ENCODE measurements at regions not wholly inside any gene's neighbourhood (a gene's known extent, or its start where the extent isn't known, plus 50 kb on each side); places are given as distances from the start of the nearest gene placed in this dataset.
"Not testable (repeated sequence)": the region's sequence is repeated elsewhere in the genome, so short reads cannot be mapped to it uniquely, and the experiment has no call there.

DNA sequence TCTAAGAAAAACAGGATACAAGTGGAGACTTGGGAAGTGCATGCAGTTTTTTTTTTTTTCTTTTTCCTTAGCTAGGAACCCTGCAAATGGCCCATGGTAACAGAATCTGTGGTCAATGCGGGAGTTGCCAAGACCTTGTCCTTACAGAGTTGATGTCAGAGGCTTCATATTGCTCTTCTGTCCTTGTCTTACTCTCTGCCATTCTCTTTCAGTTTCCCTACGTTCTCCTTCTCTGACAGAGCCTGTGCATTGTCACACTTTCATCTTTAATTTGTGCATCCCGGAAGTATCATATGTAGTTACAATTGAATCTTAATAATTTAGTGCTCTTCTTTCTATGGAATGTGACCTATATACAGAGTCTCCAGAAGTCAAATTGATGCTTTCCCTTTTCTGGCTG is 986.9 kb downstream of the TMEM121 start:
- TF ChIP-seq SPI1 (IDR thresholded peaks at IDR 0.05; ENCODE audit: borderline replicate concordance, low read depth): no peak
- TF ChIP-seq, protein P1, sequence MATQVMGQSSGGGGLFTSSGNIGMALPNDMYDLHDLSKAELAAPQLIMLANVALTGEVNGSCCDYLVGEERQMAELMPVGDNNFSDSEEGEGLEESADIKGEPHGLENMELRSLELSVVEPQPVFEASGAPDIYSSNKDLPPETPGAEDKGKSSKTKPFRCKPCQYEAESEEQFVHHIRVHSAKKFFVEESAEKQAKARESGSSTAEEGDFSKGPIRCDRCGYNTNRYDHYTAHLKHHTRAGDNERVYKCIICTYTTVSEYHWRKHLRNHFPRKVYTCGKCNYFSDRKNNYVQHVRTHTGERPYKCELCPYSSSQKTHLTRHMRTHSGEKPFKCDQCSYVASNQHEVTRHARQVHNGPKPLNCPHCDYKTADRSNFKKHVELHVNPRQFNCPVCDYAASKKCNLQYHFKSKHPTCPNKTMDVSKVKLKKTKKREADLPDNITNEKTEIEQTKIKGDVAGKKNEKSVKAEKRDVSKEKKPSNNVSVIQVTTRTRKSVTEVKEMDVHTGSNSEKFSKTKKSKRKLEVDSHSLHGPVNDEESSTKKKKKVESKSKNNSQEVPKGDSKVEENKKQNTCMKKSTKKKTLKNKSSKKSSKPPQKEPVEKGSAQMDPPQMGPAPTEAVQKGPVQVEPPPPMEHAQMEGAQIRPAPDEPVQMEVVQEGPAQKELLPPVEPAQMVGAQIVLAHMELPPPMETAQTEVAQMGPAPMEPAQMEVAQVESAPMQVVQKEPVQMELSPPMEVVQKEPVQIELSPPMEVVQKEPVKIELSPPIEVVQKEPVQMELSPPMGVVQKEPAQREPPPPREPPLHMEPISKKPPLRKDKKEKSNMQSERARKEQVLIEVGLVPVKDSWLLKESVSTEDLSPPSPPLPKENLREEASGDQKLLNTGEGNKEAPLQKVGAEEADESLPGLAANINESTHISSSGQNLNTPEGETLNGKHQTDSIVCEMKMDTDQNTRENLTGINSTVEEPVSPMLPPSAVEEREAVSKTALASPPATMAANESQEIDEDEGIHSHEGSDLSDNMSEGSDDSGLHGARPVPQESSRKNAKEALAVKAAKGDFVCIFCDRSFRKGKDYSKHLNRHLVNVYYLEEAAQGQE (IDR thresholded peaks at IDR 0.05; ENCODE audit: insufficient replicate concordance, low read depth): no peak
- TF ChIP-seq GABPA (IDR thresholded peaks at IDR 0.05; ENCODE audit: low read depth): no peak
- no peak for TF ChIP-seq POLR2AphosphoS5 (IDR thresholded peaks at IDR 0.05; ENCODE audit: low read depth)
- TF ChIP-seq, protein P2, sequence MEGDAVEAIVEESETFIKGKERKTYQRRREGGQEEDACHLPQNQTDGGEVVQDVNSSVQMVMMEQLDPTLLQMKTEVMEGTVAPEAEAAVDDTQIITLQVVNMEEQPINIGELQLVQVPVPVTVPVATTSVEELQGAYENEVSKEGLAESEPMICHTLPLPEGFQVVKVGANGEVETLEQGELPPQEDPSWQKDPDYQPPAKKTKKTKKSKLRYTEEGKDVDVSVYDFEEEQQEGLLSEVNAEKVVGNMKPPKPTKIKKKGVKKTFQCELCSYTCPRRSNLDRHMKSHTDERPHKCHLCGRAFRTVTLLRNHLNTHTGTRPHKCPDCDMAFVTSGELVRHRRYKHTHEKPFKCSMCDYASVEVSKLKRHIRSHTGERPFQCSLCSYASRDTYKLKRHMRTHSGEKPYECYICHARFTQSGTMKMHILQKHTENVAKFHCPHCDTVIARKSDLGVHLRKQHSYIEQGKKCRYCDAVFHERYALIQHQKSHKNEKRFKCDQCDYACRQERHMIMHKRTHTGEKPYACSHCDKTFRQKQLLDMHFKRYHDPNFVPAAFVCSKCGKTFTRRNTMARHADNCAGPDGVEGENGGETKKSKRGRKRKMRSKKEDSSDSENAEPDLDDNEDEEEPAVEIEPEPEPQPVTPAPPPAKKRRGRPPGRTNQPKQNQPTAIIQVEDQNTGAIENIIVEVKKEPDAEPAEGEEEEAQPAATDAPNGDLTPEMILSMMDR (IDR thresholded peaks at IDR 0.05; ENCODE audit: insufficient read depth, low read length): no peak
- Histone ChIP-seq H3K27ac (replicated peaks) (no peak overlapping the region), H3K27me3 (ENCODE audit: insufficient read depth, poor library complexity, severe bottlenecking) (no peaks in the 10 kb centered on the region), H3K4me3 (replicated peaks; ENCODE audit: insufficient read depth, low read length) (no peak overlapping the region)
- no peak for DNase-seq (ENCODE audit: low read depth in 1 of 2, low spot score in 1 of 2)

DNA sequence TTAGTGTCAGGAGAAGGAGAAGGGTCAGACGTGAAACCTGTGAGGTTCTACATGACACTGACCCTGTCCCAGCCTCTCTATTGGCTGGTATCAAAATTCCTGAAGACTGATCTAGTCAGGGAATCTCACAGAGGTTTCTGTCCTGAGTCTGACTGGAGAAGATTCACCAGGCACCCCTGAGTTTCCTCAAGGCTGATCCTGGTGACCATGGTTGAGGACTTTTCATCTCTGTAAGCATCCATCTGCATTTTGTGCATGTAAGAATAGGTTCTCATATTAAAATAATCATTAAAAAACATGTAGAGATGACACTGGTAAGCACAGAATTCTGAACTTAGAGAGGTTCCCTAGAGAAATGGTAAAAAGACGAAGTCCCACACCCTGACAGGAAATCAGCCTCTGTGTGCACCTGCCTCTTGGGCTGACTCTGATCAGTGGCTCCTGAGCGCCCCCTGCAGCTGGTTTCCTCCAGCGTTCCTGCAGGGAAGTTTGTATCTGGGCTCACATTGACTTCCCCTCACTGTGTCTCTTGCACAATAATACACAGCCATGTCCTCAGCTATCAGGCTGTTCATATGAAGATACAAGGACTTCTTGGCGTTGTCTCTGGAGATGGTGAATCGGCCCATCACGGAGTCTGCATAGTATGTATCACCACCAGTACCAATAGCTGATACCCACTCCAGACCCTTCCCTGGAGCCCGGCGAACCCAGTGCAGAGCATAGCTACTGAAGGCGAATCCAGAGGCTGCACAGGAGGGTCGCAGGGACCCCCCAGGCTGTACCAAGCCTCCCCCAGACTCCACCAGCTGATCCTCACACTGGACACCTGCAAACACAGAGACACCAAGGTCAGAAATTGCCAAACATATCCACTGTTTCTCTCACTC is 991.9 kb downstream of the TMEM121 start:
- H3K27me3 ChIP-seq (ENCODE audit: insufficient read depth, poor library complexity, severe bottlenecking): no peaks in the 10 kb centered on the region
- TF ChIP-seq SPI1 (IDR thresholded peaks at IDR 0.05; ENCODE audit: borderline replicate concordance, low read depth): peak; percentile 78; the same call in 1 of the 2 replicates
- TF ChIP-seq GABPA (IDR thresholded peaks at IDR 0.05; ENCODE audit: low read depth): no peak
- TF ChIP-seq, protein P2 (IDR thresholded peaks at IDR 0.05; ENCODE audit: insufficient read depth, low read length): peak; percentile 20
- H3K4me3 ChIP-seq (replicated peaks; ENCODE audit: insufficient read depth, low read length): no peak overlapping the region
- no peak overlapping the region for H3K27ac ChIP-seq (replicated peaks)
- DNase-seq (ENCODE audit: low read depth in 1 of 2, low spot score in 1 of 2): peak; percentile 20 to 74

DNA sequence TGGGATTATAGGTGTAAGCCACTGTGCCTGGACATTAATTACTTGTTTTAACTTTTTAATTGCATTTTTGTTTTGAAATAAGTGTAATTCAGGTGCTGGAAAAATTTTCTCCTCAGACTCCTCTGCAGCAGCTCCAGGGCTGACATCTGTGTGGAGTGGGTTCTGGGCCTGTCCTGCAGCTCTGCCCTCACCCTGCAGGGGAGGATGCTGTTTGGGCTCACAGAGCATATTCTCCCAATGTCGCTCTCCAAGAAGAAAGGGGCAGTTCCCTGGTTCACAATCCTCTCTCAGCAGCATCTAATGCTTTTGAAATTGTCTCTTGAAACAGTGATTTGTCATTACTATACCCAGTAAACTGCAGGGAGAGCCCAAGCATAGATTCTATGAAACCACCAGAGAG is 995.7 kb downstream of the TMEM121 start:
- H3K27me3 ChIP-seq (ENCODE audit: insufficient read depth, poor library complexity, severe bottlenecking); H3K27ac ChIP-seq (replicated peaks); H3K4me3 ChIP-seq (replicated peaks; ENCODE audit: insufficient read depth, low read length); DNase-seq (ENCODE audit: low read depth in 1 of 2, low spot score in 1 of 2): not testable (repeated sequence)

DNA sequence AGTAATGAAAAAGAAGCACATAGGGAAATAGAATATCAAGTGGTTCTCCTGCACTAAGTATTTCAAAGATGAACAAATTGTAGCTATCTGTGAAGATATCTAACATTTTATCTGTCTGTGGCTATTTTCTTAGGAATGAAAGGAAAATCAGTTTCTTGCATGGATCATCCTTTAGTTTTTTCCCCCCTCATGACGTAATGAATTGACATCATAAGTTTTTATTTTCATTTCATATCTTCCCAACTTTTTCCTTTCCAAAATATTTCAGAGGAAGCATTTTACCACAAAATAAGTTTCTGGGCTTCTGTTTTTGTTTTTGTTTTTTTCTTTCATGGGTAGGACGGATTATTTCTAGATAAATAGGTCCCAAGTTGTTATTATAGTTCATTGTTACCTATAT is 996.6 kb downstream of the TMEM121 start:
- DNase-seq (ENCODE audit: low read depth in 1 of 2, low spot score in 1 of 2): no peak
- no peak overlapping the region for H3K27ac ChIP-seq (replicated peaks)
- H3K27me3 ChIP-seq (ENCODE audit: insufficient read depth, poor library complexity, severe bottlenecking): no peaks in the 10 kb centered on the region
- H3K4me3 ChIP-seq (replicated peaks; ENCODE audit: insufficient read depth, low read length): no peak overlapping the region
- TF ChIP-seq SPI1 (IDR thresholded peaks at IDR 0.05; ENCODE audit: borderline replicate concordance, low read depth) (no peak), GABPA (IDR thresholded peaks at IDR 0.05; ENCODE audit: low read depth) (no peak), POLR2AphosphoS5 (IDR thresholded peaks at IDR 0.05; ENCODE audit: low read depth) (no peak)
- TF ChIP-seq, protein P2 (IDR thresholded peaks at IDR 0.05; ENCODE audit: insufficient read depth, low read length): no peak
- TF ChIP-seq, protein P1 (IDR thresholded peaks at IDR 0.05; ENCODE audit: insufficient replicate concordance, low read depth): no peak
